ENCODE measurements at regions not wholly inside any gene's neighbourhood (a gene's known extent, or its start where the extent isn't known, plus 50 kb on each side); places are given as distances from the start of the nearest gene placed in this dataset.

- H3K4me3 ChIP-seq (ENCODE audit: low read depth, low read length) = no peak overlapping the region
- TF ChIP-seq, protein P1, sequence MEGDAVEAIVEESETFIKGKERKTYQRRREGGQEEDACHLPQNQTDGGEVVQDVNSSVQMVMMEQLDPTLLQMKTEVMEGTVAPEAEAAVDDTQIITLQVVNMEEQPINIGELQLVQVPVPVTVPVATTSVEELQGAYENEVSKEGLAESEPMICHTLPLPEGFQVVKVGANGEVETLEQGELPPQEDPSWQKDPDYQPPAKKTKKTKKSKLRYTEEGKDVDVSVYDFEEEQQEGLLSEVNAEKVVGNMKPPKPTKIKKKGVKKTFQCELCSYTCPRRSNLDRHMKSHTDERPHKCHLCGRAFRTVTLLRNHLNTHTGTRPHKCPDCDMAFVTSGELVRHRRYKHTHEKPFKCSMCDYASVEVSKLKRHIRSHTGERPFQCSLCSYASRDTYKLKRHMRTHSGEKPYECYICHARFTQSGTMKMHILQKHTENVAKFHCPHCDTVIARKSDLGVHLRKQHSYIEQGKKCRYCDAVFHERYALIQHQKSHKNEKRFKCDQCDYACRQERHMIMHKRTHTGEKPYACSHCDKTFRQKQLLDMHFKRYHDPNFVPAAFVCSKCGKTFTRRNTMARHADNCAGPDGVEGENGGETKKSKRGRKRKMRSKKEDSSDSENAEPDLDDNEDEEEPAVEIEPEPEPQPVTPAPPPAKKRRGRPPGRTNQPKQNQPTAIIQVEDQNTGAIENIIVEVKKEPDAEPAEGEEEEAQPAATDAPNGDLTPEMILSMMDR (IDR thresholded peaks at IDR 0.05; ENCODE audit: low read depth, low read length, missing control alignments) = no peak
- in situ Hi-C loops (cut with HindIII; ENCODE audit: low sequenced_read_pairs) = no loop called here
- DNase-seq (ENCODE audit: low read depth) = no peak
Measured at GRCh38 chr9:13991395-13991794, 322.5 kb downstream of the NFIB start.

DNA sequence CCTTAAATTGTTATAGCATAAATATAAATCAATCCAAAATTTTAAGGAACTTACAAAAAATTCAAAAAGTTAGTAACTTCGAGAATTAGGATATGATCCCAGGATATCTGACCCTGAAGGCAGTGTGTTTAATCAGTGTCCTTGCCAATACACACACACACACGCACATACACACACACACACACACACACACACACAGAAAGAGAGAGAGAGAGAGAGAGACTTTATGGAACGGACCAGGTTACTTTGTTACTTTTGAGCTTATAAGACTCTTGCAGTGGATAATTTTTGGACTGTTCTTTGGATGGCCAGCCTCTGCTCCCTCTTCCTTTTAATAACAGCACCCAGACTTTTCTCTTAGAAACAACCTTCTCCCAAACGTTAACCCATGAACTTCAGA lies 322.9 kb downstream of the NFIB start:
- no peak overlapping the region for H3K4me3 ChIP-seq (ENCODE audit: low read depth, low read length)
- in situ Hi-C loops (cut with HindIII; ENCODE audit: low sequenced_read_pairs) = no loop called here
- DNase-seq (ENCODE audit: low read depth) = no peak
- TF ChIP-seq, protein P1 (IDR thresholded peaks at IDR 0.05; ENCODE audit: low read depth, low read length, missing control alignments) = no peak

GRCh38 chr9:13990331-13990730 lies 323.6 kb downstream of the NFIB start:
- no peak for DNase-seq (ENCODE audit: low read depth)

DNA sequence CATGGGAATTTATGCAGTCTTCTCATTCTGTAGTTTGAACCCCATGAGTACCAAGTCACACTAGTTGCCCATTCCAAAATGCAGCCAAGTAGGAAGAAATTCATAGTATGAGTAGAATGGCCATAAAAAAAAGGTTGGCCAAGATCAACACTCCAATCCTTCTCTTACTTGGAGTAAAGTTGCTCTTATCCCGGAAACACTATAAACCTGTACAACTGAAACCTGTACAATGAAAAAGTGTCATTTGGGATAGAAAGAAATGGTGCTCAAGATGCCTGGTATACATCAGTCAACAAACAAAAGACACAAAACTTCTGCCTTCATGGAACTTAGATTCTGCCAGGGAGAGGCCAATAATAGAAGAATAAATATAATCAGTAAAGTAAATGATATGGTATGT lies 325.0 kb downstream of the NFIB start:
- DNase-seq (ENCODE audit: low read depth) = no peak
- H3K4me3 ChIP-seq (ENCODE audit: low read depth, low read length) = no peak overlapping the region
- in situ Hi-C loops (cut with HindIII; ENCODE audit: low sequenced_read_pairs) = no loop called here
- TF ChIP-seq, protein P1 (IDR thresholded peaks at IDR 0.05; ENCODE audit: low read depth, low read length, missing control alignments) = no peak

More at GRCh38 chr9:13990331-13990730, 323.6 kb downstream of the NFIB start:
- H3K4me3 ChIP-seq (ENCODE audit: low read depth, low read length) = no peak overlapping the region
- TF ChIP-seq, protein P1 (IDR thresholded peaks at IDR 0.05; ENCODE audit: low read depth, low read length, missing control alignments) = no peak
- in situ Hi-C loops (cut with HindIII; ENCODE audit: low sequenced_read_pairs) = no loop called here

GRCh38 chr9:13983607-13984006 lies 330.3 kb downstream of the NFIB start:
- TF ChIP-seq, protein P1 (IDR thresholded peaks at IDR 0.05; ENCODE audit: low read depth, low read length, missing control alignments) = no peak
- in situ Hi-C loops (cut with HindIII; ENCODE audit: low sequenced_read_pairs) = no loop called here
- no peak overlapping the region for H3K4me3 ChIP-seq (ENCODE audit: low read depth, low read length)
- DNase-seq (ENCODE audit: low read depth) = no peak

DNA sequence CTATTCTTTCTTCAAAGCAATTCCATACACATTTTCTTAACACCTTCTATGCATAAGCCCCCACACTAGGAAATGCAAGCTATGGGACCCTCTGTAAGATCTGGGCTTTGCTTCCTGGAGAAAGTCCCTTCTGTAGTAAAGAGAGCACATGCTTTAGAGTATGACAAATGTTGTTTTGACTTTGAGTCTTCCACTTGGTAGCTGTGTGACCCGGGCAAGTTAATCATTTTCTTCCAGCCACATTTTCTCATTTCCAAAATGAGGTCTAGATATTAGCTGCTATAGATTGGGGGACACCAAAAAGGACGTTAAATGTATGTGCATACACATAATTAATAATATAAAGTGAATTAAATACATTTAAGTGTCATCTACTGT lies 334.0 kb downstream of the NFIB start:
- in situ Hi-C loops (cut with HindIII; ENCODE audit: low sequenced_read_pairs) = no loop called here
- DNase-seq (ENCODE audit: low read depth) = no peak
- no peak overlapping the region for H3K4me3 ChIP-seq (ENCODE audit: low read depth, low read length)
- TF ChIP-seq, protein P1 (IDR thresholded peaks at IDR 0.05; ENCODE audit: low read depth, low read length, missing control alignments) = no peak
